ENCODE measurements at regions not wholly inside any gene's neighbourhood (a gene's known extent, or its start where the extent isn't known, plus 50 kb on each side); places are given as distances from the start of the nearest gene placed in this dataset.
"Not testable (repeated sequence)": the region's sequence is repeated elsewhere in the genome, so short reads cannot be mapped to it uniquely, and the experiment has no call there.

GRCh38 chr2:8144131-8144631 is 537.7 kb upstream of the ID2 start:
- Mint-ChIP-seq H3K27me3 (ENCODE audit: insufficient read depth, low read depth) (no peaks in the 10 kb centered on the region), H3K9me3 (no peaks in the 10 kb centered on the region), H3K27ac (no peak overlapping the region), H3K36me3 (no peaks in the 10 kb centered on the region), H3K4me3 (no peak overlapping the region), H3K4me1 (no peaks in the 10 kb centered on the region)
- H3K79me2 ChIP-seq (ENCODE audit: low read depth) = no peaks in the 10 kb centered on the region
- H3K4me2 ChIP-seq = no peak overlapping the region
- no peaks in the 10 kb centered on the region for H3K36me3 ChIP-seq
- no peak overlapping the region for H3K27ac ChIP-seq
- no peak overlapping the region for H2AFZ ChIP-seq (replicated peaks)
- no peaks in the 10 kb centered on the region for H3K27me3 ChIP-seq
- H3K9ac ChIP-seq = no peak overlapping the region
- H3K4me1 ChIP-seq = no peaks in the 10 kb centered on the region
- no peak for DNase-seq (ENCODE audit: low spot score)
- H4K20me1 ChIP-seq (ENCODE audit: low read depth) = no peaks in the 10 kb centered on the region
- no peaks in the 10 kb centered on the region for H3K9me3 ChIP-seq (ENCODE audit: low read depth)
- TF ChIP-seq EZH2 (IDR thresholded peaks at IDR 0.05) = no peak
- no peak for TF ChIP-seq CTCF (IDR thresholded peaks at IDR 0.05)
- no peak for TF ChIP-seq EZH2phosphoT487 (IDR thresholded peaks at IDR 0.05)
- no peaks in the 10 kb centered on the region for H3F3A ChIP-seq (ENCODE audit: low read depth)
- H3K4me3 ChIP-seq = no peak overlapping the region

GRCh38 chr2:8144785-8145184 is 537.1 kb upstream of the ID2 start:
- Histone ChIP-seq H3K79me2 (ENCODE audit: low read depth) (no peaks in the 10 kb centered on the region), H3K4me1 (no peaks in the 10 kb centered on the region), H3F3A (ENCODE audit: low read depth) (no peaks in the 10 kb centered on the region), H3K27ac (no peak overlapping the region), H3K4me3 (no peak overlapping the region), H3K9ac (no peak overlapping the region), H3K4me2 (no peak overlapping the region), H3K27me3 (no peaks in the 10 kb centered on the region), H3K36me3 (no peaks in the 10 kb centered on the region), H4K20me1 (ENCODE audit: low read depth) (no peaks in the 10 kb centered on the region), H2AFZ (replicated peaks) (no peak overlapping the region), H3K9me3 (ENCODE audit: low read depth) (no peaks in the 10 kb centered on the region)
- Mint-ChIP-seq H3K4me3 (no peak overlapping the region), H3K4me1 (peaks cover 3% of the 10 kb centered on the region), H3K27me3 (ENCODE audit: insufficient read depth, low read depth) (no peaks in the 10 kb centered on the region), H3K27ac (no peak overlapping the region), H3K9me3 (no peaks in the 10 kb centered on the region), H3K36me3 (no peaks in the 10 kb centered on the region)
- DNase-seq (ENCODE audit: low spot score) = no peak
- TF ChIP-seq EZH2phosphoT487 (IDR thresholded peaks at IDR 0.05) = no peak
- no peak for TF ChIP-seq EZH2 (IDR thresholded peaks at IDR 0.05)
- TF ChIP-seq CTCF (IDR thresholded peaks at IDR 0.05) = no peak

GRCh38 chr2:8145375-8145774 is 536.5 kb upstream of the ID2 start:
- not testable (repeated sequence) for H3K4me3 ChIP-seq; DNase-seq (ENCODE audit: low spot score); H4K20me1 ChIP-seq (ENCODE audit: low read depth); H3K4me1 Mint-ChIP-seq; H2AFZ ChIP-seq (replicated peaks); H3K27me3 ChIP-seq; H3F3A ChIP-seq (ENCODE audit: low read depth); H3K79me2 ChIP-seq (ENCODE audit: low read depth); H3K27ac ChIP-seq; H3K4me2 ChIP-seq; H3K4me1 ChIP-seq; H3K9me3 ChIP-seq (ENCODE audit: low read depth); H3K27ac Mint-ChIP-seq; H3K4me3 Mint-ChIP-seq; H3K9me3 Mint-ChIP-seq; H3K27me3 Mint-ChIP-seq (ENCODE audit: insufficient read depth, low read depth); H3K36me3 ChIP-seq; H3K9ac ChIP-seq; H3K36me3 Mint-ChIP-seq

- Mint-ChIP-seq H3K4me1 (peaks cover 9% of the 10 kb centered on the region), H3K27me3 (ENCODE audit: insufficient read depth, low read depth) (peaks cover 3% of the 10 kb centered on the region), H3K9me3 (no peaks in the 10 kb centered on the region), H3K4me3 (no peak overlapping the region), H3K36me3 (no peaks in the 10 kb centered on the region), H3K27ac (no peak overlapping the region)
- no peak overlapping the region for H3K4me3 ChIP-seq
- H3K9me3 ChIP-seq (ENCODE audit: low read depth) = no peaks in the 10 kb centered on the region
- no peaks in the 10 kb centered on the region for H3K36me3 ChIP-seq
- TF ChIP-seq EZH2phosphoT487 (IDR thresholded peaks at IDR 0.05) (no peak), CTCF (IDR thresholded peaks at IDR 0.05) (no peak), EZH2 (IDR thresholded peaks at IDR 0.05) (no peak)
- H3K79me2 ChIP-seq (ENCODE audit: low read depth) = no peaks in the 10 kb centered on the region
- H2AFZ ChIP-seq (replicated peaks) = no peak overlapping the region
- H3K4me1 ChIP-seq = no peaks in the 10 kb centered on the region
- H3F3A ChIP-seq (ENCODE audit: low read depth) = no peaks in the 10 kb centered on the region
- H3K4me2 ChIP-seq = no peak overlapping the region
- H3K27me3 ChIP-seq = no peaks in the 10 kb centered on the region
- H4K20me1 ChIP-seq (ENCODE audit: low read depth) = no peaks in the 10 kb centered on the region
- H3K27ac ChIP-seq = no peak overlapping the region
- DNase-seq (ENCODE audit: low spot score) = no peak
- H3K9ac ChIP-seq = no peak overlapping the region
Measured at GRCh38 chr2:8146132-8147005, 535.5 kb upstream of the ID2 start.
